ENCODE measurements at regions not wholly inside any gene's neighbourhood (a gene's known extent, or its start where the extent isn't known, plus 50 kb on each side); places are given as distances from the start of the nearest gene placed in this dataset.

DNA sequence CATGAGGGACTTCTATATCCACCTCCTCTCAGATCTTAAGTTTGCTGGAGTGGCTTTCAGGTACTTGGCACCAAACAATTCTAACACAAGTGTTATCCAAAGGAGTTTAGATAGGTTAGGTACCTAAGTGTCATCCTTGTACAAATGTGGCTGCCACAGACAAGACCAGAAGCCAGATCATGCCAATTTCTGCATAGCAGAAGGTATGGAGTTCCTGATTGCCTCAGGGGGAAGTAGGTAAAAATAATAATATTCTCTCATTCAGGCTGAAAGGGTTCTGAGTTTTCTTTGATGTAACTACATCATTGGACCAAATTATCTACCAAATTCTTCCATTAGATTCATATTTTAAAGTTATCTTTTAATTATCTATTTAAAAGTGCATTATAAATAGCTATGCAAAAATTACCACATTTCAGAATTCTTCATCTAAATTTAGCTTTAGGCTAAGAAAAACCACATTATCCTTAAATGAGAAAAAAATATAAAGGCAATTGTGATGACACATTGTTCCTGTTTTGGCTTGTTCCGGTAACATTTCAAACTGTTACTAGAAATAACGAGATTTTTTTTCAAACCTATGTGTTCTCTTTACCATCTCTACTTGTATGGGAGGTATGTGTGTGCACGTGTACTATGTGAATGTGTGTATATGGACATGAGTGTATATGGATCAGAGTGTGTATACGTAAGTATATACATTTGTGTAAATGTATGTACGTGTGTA lies 66.2 kb upstream of the POU2AF2 start:
- FAIRE-seq: no peak

DNA sequence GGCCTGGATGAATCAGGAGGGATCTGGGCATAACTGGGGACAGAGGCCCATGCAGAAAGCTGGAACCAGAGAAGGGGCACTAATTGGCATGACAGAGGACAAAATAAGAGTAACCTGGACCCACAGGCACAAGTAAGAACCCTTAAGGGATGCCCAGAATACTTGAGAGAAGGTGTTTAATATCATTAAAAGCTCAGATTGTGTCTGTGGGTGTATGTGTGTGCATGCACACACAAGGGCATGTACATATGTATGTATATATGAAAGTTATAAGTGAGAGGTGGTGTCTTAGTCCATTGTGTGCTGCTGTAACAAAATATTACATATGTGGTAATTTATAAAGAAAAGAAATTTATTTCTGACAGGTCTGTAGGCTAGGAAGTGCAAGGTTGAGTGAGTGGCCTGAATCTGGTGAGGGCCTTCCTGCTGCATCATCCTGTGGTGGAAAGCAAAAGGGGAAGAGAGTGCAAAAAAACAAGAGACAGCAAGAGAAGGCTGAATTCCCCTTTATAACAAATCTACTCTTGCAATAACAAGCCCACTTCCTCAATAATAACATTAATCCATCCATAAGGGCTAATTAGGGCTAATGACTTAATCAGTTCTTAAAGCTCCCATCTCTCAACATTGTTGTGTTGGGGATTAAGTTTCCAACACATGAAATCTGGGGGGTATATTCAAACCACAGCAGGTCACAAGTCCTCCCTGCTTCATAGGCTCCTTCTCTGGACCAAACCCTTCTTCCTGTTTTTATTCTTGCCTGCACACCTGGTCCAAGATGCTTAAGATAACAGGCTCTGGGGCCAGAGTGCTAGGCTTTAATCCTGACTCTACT lies 68.3 kb upstream of the POU2AF2 start:
- TF ChIP-seq, protein P1, sequence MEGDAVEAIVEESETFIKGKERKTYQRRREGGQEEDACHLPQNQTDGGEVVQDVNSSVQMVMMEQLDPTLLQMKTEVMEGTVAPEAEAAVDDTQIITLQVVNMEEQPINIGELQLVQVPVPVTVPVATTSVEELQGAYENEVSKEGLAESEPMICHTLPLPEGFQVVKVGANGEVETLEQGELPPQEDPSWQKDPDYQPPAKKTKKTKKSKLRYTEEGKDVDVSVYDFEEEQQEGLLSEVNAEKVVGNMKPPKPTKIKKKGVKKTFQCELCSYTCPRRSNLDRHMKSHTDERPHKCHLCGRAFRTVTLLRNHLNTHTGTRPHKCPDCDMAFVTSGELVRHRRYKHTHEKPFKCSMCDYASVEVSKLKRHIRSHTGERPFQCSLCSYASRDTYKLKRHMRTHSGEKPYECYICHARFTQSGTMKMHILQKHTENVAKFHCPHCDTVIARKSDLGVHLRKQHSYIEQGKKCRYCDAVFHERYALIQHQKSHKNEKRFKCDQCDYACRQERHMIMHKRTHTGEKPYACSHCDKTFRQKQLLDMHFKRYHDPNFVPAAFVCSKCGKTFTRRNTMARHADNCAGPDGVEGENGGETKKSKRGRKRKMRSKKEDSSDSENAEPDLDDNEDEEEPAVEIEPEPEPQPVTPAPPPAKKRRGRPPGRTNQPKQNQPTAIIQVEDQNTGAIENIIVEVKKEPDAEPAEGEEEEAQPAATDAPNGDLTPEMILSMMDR (IDR thresholded peaks at IDR 0.05; ENCODE audit: insufficient read depth, missing control alignments): no peak
- FAIRE-seq (peak; percentile 91), DNase-seq (ENCODE audit: insufficient read length, low spot score) (no peak)

More for the DNA sequence above, 66.2 kb upstream of the POU2AF2 start:
- TF ChIP-seq, protein P1 (IDR thresholded peaks at IDR 0.05; ENCODE audit: insufficient read depth, missing control alignments): no peak
- DNase-seq (ENCODE audit: insufficient read length, low spot score): no peak

DNA sequence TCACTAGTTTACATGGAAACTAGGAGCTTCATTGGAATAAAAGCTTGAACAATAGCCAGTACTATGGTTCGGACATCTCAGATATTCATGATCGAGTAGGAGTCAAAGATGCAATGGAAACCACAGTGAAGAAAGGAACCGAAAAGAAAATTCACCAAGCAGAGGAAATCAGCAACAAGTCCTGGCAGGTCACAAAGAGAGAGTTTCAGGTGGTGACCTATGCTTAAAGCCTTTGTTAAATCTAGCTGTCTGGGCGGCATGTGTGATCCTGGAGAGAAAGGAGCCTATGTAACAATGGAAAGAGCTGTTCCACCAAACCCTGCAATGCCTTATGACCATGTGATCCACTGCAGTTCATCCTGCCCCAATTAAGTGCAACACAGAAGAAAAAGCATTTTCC lies 68.9 kb upstream of the POU2AF2 start:
- TF ChIP-seq, protein P1 (IDR thresholded peaks at IDR 0.05; ENCODE audit: insufficient read depth, missing control alignments): no peak
- DNase-seq (ENCODE audit: insufficient read length, low spot score): no peak
- FAIRE-seq: no peak

DNA sequence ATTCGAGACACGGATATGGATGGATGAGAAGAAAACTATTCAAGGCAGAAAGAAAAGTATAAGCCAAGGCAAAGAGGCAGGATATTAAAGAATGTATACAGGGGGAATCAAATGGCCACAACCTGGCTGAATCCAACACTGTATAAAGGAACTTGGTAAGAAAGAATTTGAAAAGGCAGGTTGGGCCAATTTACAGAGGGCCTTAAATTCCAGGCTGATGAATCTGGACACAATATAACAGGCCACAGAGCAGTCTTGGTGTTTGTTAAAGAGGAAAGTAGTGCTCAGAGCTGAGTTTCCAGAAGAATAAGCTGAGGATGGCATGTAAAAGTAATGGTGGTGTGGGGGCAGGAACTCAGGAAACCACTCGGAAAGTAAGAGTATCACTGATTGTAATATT lies 72.3 kb upstream of the POU2AF2 start:
- FAIRE-seq (no peak), DNase-seq (ENCODE audit: insufficient read length, low spot score) (no peak)
- TF ChIP-seq, protein P1 (IDR thresholded peaks at IDR 0.05; ENCODE audit: insufficient read depth, missing control alignments): no peak

DNA sequence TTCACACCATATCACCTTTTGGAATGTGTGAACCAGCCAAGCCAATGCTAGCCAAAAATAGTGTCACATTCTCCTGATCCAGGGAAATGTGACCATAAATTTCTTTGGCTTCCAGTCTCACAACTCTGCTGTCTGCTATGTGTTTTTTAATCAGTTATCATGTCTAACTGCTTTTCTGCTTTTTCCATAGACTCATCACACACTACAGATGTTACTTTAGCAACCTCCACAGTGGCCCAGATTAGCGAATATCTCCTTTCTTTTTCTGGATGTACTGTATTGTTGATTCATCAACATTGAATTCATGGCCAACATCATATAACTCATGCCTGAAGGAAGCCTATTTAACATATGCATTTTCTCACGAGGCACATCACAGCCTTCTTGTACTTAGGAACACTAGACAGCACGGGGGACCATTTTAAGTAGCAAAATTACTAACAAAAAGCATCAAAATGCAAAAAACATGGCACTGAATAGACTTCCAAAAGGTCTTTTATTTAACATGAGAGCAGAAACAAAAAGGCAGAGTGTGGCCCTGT lies 73.1 kb upstream of the POU2AF2 start:
- FAIRE-seq (no peak), DNase-seq (ENCODE audit: insufficient read length, low spot score) (no peak)
- TF ChIP-seq, protein P1 (IDR thresholded peaks at IDR 0.05; ENCODE audit: insufficient read depth, missing control alignments): no peak

DNA sequence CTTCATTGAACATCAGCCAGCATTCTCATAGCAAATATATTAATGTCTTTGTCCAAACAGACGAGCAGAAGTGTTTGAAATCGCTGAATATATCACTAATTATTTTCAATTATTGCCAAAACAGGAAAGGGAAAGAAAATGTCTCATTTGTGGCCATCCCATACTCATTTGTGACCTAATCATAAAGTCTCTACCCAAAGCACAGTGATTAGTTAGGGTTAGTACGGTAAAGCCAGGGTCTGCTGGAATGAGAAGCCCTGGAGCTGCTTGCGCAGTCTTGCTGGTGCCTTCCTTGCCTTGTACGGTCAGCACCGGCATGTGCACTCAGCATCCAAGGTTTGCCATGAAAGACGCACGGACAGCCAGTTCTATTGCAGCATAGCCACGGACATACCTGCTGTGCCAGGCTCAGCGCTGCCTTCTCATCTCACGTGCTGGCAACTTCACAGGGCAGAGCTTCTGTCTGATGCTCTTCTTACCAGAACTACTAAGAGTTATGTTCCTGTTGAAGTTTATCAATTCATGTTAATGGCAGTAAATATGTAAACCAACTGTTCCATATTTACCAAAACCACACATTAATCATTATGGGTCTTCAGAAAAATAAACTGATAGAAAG lies 74.7 kb upstream of the POU2AF2 start:
- DNase-seq (ENCODE audit: insufficient read length, low spot score) (no peak), FAIRE-seq (no peak)
- TF ChIP-seq, protein P1 (IDR thresholded peaks at IDR 0.05; ENCODE audit: insufficient read depth, missing control alignments): no peak

Measured in D721Med (cell line).